Kidney epithelial cell (primary cell): ENCODE measurements at regions not wholly inside any gene's neighbourhood (a gene's known extent, or its start where the extent isn't known, plus 50 kb on each side); places are given as distances from the start of the nearest gene placed in this dataset.

ENCODE experiments used
- DNase-seq: peaks from one replicate; pipeline ENCODE4 v3.0.0-alpha.2; 2010; ENCODE audit warnings: low read depth
- H3K27me3 ChIP-seq: 2 replicates; pipeline ENCODE4 v1.6.0; 2011; ENCODE audit warnings: low read length; ENCODE audit not compliant: control insufficient read depth, insufficient read depth
- H3K36me3 ChIP-seq: 2 replicates; pipeline ENCODE4 v1.5.1; 2011; ENCODE audit warnings: low read length; ENCODE audit not compliant: control insufficient read depth, insufficient read depth
- H3K4me3 ChIP-seq: 2 replicates; pipeline ENCODE4 v1.5.1; 2011; ENCODE audit warnings: low read depth, mild to moderate bottlenecking, control low read depth, low read length
- TF ChIP-seq, protein P1 (sequence below): IDR thresholded peaks from 2 replicates; pipeline ENCODE4 v1.5.1; 2011; ENCODE audit warnings: mild to moderate bottlenecking, moderate library complexity, low read length, control low read depth, inconsistent platforms; ENCODE audit not compliant: insufficient read depth, poor library complexity, severe bottlenecking

DNA sequence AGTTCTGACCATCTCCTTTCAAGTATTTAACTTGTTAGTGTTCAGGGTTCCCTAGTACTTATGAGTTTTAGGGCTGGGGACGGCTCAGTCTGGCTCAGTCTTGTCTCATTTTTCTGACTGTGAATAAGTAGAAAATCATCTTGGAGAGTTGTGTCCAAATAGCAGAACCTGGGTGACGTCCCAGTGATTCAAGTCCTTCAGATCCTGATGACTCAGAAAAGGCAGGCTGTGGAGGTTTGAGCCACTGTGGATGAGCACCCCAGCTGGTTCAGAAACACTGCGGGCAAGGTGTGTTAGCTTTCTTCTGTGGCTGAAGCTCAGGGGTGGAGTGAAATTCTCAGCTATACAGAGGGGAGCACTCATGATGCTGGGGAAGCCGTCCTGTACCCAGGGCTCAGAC is 154.4 kb upstream of the NPY start:
- TF ChIP-seq, protein P1, sequence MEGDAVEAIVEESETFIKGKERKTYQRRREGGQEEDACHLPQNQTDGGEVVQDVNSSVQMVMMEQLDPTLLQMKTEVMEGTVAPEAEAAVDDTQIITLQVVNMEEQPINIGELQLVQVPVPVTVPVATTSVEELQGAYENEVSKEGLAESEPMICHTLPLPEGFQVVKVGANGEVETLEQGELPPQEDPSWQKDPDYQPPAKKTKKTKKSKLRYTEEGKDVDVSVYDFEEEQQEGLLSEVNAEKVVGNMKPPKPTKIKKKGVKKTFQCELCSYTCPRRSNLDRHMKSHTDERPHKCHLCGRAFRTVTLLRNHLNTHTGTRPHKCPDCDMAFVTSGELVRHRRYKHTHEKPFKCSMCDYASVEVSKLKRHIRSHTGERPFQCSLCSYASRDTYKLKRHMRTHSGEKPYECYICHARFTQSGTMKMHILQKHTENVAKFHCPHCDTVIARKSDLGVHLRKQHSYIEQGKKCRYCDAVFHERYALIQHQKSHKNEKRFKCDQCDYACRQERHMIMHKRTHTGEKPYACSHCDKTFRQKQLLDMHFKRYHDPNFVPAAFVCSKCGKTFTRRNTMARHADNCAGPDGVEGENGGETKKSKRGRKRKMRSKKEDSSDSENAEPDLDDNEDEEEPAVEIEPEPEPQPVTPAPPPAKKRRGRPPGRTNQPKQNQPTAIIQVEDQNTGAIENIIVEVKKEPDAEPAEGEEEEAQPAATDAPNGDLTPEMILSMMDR = no peak
- no peak for DNase-seq
- H3K27me3 ChIP-seq = no peaks in the 10 kb centered on the region

GRCh38 chr7:24130631-24131030 is 153.4 kb upstream of the NPY start:
- Histone ChIP-seq H3K36me3 (no peaks in the 10 kb centered on the region), H3K4me3 (no peak overlapping the region), H3K27me3 (no peaks in the 10 kb centered on the region)
- DNase-seq = no peak
- TF ChIP-seq, protein P1 = no peak

More for the DNA sequence above, 154.4 kb upstream of the NPY start:
- H3K4me3 ChIP-seq = no peak overlapping the region
- no peaks in the 10 kb centered on the region for H3K36me3 ChIP-seq

- DNase-seq = no peak
- H3K27me3 ChIP-seq = no peaks in the 10 kb centered on the region
- TF ChIP-seq, protein P1 = no peak
These were observed 150.3 kb upstream of the NPY start for GRCh38 chr7:24133691-24134090.

DNA sequence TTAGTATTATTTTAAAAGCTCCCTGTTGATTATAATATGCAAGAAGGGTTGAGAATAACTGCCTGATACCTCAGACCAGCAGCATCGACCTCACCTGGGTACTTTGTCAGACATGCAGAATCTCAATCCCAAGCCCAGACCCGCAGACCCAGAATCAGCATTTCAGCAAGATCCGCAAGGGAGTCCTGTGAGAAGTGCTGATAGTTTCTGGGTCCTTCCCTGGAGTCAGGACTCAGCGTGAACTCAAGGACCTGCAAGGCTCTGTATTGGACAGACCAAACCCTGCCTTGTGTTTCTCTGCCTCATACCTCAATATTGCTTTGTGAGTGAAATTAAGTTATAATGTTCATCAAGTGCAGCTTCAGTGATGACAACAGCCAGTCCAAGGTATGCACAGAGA is 149.5 kb upstream of the NPY start:
- Histone ChIP-seq H3K27me3 (no peaks in the 10 kb centered on the region), H3K4me3 (no peak overlapping the region), H3K36me3 (no peaks in the 10 kb centered on the region)
- TF ChIP-seq, protein P1 = no peak
- DNase-seq = no peak

More at GRCh38 chr7:24133691-24134090, 150.3 kb upstream of the NPY start:
- Histone ChIP-seq H3K4me3 (no peak overlapping the region), H3K36me3 (no peaks in the 10 kb centered on the region)

DNA sequence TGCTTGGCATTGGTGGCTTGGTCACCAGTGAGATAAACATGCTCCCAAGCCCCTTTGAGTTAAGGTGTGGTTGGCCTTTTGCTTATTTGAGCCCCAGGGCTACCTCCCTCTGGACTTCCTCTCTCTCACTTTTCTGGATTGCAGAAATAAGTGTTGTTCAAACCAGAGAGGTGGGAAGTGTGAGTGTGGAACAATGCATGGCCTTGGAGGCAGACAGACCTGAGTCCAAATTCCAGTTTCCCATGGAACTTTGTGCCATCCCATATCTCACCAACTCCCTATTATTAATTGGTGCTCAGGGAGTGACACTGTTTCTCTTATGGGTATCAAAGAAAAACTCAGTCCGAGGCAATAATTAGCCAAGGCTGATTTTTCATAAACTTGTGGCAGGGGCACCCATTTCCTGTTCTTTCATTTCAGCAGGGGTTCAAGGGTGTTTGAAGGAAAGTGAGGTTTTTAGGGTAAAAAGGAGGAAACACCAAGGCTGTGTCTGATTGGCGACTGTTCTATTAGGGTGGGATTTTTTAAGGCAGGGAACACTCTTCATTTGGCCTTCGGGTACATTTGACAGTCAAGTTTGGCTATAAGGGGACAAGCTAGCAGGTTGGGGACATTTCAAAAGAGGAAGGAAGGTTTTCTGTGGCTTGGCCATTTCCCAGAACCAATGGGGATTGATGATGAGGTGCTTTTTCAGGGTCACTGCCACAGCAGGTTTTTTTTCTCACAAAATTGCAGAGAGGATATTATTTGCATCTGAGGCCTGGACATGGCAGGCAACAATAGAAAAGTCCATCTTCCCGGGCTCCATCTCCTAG is 148.8 kb upstream of the NPY start:
- Histone ChIP-seq H3K36me3 (no peaks in the 10 kb centered on the region), H3K4me3 (no peak overlapping the region), H3K27me3 (no peaks in the 10 kb centered on the region)
- TF ChIP-seq, protein P1 = no peak
- DNase-seq = no peak

- Histone ChIP-seq H3K4me3 (no peak overlapping the region), H3K36me3 (no peaks in the 10 kb centered on the region), H3K27me3 (no peaks in the 10 kb centered on the region)
- TF ChIP-seq, protein P1 = no peak
- no peak for DNase-seq
These were observed 146.7 kb upstream of the NPY start for GRCh38 chr7:24137338-24137737.
